CD4-positive, alpha-beta memory T cell (primary cell): ENCODE measurements at regions not wholly inside any gene's neighbourhood (a gene's known extent, or its start where the extent isn't known, plus 50 kb on each side); places are given as distances from the start of the nearest gene placed in this dataset.
A peak's percentile ranks its signal among the peaks of the same experiment; 100 is the strongest.

Experiments used
- CTCF ChIA-PET: fragments of 350-600 bp; sonication (Branson Sonifier 250); formaldehyde crosslinking; loops from one replicate; lab custom pipeline; 2021; ENCODE audit warnings: inconsistent platforms; ENCODE audit not compliant: partially characterized antibody; lab: Charles Lee
- POLR2A ChIA-PET: fragments of 350-600 bp; sonication (Branson Sonifier 250); formaldehyde crosslinking; loops from one replicate; lab custom pipeline; 2021; ENCODE audit not compliant: partially characterized antibody; lab: Charles Lee
- DNase-seq, 5 donors: peaks; one replicate each; pipeline versions ENCODE4 v3.0.0 to v3.0.0-alpha.2; 2020 to 2022; ENCODE audit warnings: mixed read lengths in 1 of 5
- H3K27ac ChIP-seq: one replicate; pipeline ENCODE4 v1.7.0; 2013; ENCODE audit warnings: low read depth, low read length
- H3K27me3 ChIP-seq: 2 replicates; pipeline ENCODE4 v1.7.0; 2013; ENCODE audit warnings: mild to moderate bottlenecking, low read length, moderate library complexity; ENCODE audit not compliant: insufficient read depth
- H3K36me3 ChIP-seq: 2 replicates; pipeline ENCODE4 v1.7.0; 2013; ENCODE audit warnings: mild to moderate bottlenecking, low read length, moderate library complexity; ENCODE audit not compliant: insufficient read depth
- H3K4me1 ChIP-seq: 2 replicates; pipeline ENCODE4 v1.7.0; 2013; ENCODE audit warnings: mild to moderate bottlenecking, low read length, moderate library complexity; ENCODE audit not compliant: insufficient read depth
- H3K4me3 ChIP-seq, 2 donors: one replicate each; pipeline ENCODE4 v1.7.0; 2013; ENCODE audit warnings: low read length in 2 of 2, mild to moderate bottlenecking in 1 of 2
- H3K9me3 ChIP-seq, 2 donors: one replicate each; pipeline ENCODE4 v1.7.0; 2013; ENCODE audit warnings: low read length in 2 of 2, control low read depth in 1 of 2; ENCODE audit not compliant: control insufficient read depth in 1 of 2
- H3K27ac Mint-ChIP-seq, 7 donors: one replicate each; pipeline ENCODE4 v1.8.0; 2020 to 2021; ENCODE audit warnings: mixed read lengths in 7 of 7, mild to moderate bottlenecking in 6 of 7, inconsistent platforms in 3 of 7, moderate library complexity in 3 of 7
- H3K27me3 Mint-ChIP-seq, 2 donors: one replicate each; pipeline ENCODE4 v1.8.0; 2020 to 2021; ENCODE audit warnings: mixed read lengths in 2 of 2
- H3K36me3 Mint-ChIP-seq, 2 donors: one replicate each; pipeline ENCODE4 v1.8.0; 2020 to 2021; ENCODE audit warnings: mixed read lengths in 2 of 2, inconsistent platforms in 1 of 2, mild to moderate bottlenecking in 1 of 2
- H3K4me1 Mint-ChIP-seq, 4 donors: one replicate each; pipeline ENCODE4 v1.8.0; 2020 to 2021; ENCODE audit warnings: mixed read lengths in 4 of 4, mild to moderate bottlenecking in 1 of 4
- H3K4me3 Mint-ChIP-seq, 8 donors: one replicate each; pipeline ENCODE4 v1.8.0; 2020 to 2021; ENCODE audit warnings: mixed read lengths in 8 of 8, mild to moderate bottlenecking in 7 of 8, moderate library complexity in 6 of 8, inconsistent platforms in 3 of 8
- H3K9me3 Mint-ChIP-seq, 8 donors: one replicate each; pipeline ENCODE4 v1.8.0; 2020 to 2021; ENCODE audit warnings: mixed read lengths in 8 of 8, mild to moderate bottlenecking in 5 of 8, inconsistent platforms in 3 of 8, moderate library complexity in 1 of 8
- intact Hi-C: fragments of 100-400 bp; cut with micrococcal nuclease; formaldehyde crosslinking; loops from one replicate; pipeline ENCODE4 v1.15.1; 2023

DNA sequence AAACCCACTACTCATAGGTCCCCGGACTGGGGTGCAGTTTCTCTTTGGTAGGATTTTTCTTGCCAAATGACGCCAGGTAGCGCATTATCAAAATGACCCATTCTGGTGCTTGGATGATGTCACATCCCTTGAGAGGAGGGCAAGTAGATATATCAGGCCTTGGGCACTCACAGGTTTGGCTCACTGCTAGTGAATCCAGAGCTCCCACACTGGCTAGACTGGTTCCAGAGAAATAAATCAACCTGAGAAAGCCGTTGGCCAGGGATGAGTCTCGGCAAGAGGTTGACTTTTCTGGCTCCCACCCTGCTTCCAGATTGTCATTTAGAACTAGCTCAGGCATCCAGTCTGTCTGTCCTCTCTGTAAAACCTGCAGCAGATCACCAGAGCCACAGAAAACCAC is 188.4 kb upstream of the MAF start:
- H3K9me3 Mint-ChIP-seq = peaks cover 0 to 2% (median 0%) of the 10 kb centered on the region in 8 donors
- H3K36me3 Mint-ChIP-seq = no peaks in the 10 kb centered on the region
- Histone ChIP-seq H3K27ac (no peak overlapping the region), H3K27me3 (no peaks in the 10 kb centered on the region), H3K4me3 (no peak overlapping the region), H3K4me1 (no peaks in the 10 kb centered on the region), H3K36me3 (no peaks in the 10 kb centered on the region), H3K9me3 (no peaks in the 10 kb centered on the region)
- H3K27ac Mint-ChIP-seq = no peak overlapping the region
- ChIA-PET POLR2A (no interaction called here), CTCF (no interaction called here)
- H3K4me3 Mint-ChIP-seq = no peak overlapping the region
- no peak for DNase-seq
- H3K27me3 Mint-ChIP-seq = peaks cover 2 to 3% of the 10 kb centered on the region in 2 donors
- no peaks in the 10 kb centered on the region for H3K4me1 Mint-ChIP-seq
- intact Hi-C loops = no loop called here

DNA sequence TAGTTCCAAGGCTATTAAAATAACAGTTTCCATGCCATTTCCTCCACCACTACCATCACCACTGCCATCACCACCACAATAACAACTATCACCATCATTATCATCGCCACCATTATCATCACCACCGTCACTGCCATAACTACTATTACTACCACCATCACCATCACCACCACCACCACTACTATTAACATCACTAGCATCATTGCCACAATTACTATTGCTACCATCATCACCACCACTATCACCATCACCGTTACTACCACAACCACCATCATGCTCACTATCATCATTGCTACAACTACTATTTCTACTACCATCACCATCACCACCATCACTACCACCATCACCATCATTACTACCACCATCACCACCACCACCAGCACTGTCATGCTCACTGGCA is 185.9 kb upstream of the MAF start:
- H3K4me1 ChIP-seq = no peaks in the 10 kb centered on the region
- no peaks in the 10 kb centered on the region for H3K27me3 ChIP-seq
- no peak overlapping the region for H3K27ac Mint-ChIP-seq
- H3K36me3 Mint-ChIP-seq = no peaks in the 10 kb centered on the region
- no peaks in the 10 kb centered on the region for H3K9me3 ChIP-seq
- H3K9me3 Mint-ChIP-seq = peaks cover 0 to 2% (median 0%) of the 10 kb centered on the region in 8 donors
- intact Hi-C loops = no loop called here
- CTCF ChIA-PET = no interaction called here
- no peak overlapping the region for H3K4me3 ChIP-seq
- POLR2A ChIA-PET = no interaction called here
- no peaks in the 10 kb centered on the region for H3K36me3 ChIP-seq
- peaks cover 0 to 3% of the 10 kb centered on the region in 2 donors for H3K27me3 Mint-ChIP-seq
- H3K27ac ChIP-seq = no peak overlapping the region
- no peak for DNase-seq
- H3K4me1 Mint-ChIP-seq = no peaks in the 10 kb centered on the region
- no peak overlapping the region for H3K4me3 Mint-ChIP-seq

DNA sequence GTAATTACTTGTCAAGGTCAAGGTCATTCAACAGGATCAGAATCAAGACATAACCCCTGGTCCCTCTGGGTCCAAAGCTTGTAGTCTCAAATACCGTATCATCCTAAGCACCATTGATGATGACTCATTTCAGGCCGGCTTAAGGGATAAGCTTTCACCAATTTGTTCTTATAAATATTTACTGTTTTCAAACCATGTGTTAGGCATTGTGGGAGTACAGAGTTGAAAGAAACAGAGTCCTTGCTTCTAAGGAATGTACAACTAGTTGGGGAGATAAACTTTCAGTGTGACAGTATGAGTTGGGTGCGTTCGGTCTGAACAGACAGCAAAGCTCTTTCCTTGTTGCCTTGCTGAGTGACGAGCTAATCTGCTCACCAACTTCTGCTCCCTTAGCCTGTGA is 183.5 kb upstream of the MAF start:
- POLR2A ChIA-PET = no interaction called here
- Histone ChIP-seq H3K4me1 (no peaks in the 10 kb centered on the region), H3K9me3 (no peaks in the 10 kb centered on the region), H3K4me3 (no peak overlapping the region), H3K27me3 (no peaks in the 10 kb centered on the region), H3K27ac (no peak overlapping the region), H3K36me3 (no peaks in the 10 kb centered on the region)
- Mint-ChIP-seq H3K9me3 (peaks cover 0 to 4% (median 0%) of the 10 kb centered on the region in 8 donors), H3K4me3 (no peak overlapping the region), H3K36me3 (no peaks in the 10 kb centered on the region), H3K4me1 (no peaks in the 10 kb centered on the region), H3K27me3 (peaks cover 0 to 2% of the 10 kb centered on the region in 2 donors), H3K27ac (no peak overlapping the region)
- DNase-seq = no peak
- CTCF ChIA-PET = no interaction called here
- intact Hi-C loops = no loop called here

DNA sequence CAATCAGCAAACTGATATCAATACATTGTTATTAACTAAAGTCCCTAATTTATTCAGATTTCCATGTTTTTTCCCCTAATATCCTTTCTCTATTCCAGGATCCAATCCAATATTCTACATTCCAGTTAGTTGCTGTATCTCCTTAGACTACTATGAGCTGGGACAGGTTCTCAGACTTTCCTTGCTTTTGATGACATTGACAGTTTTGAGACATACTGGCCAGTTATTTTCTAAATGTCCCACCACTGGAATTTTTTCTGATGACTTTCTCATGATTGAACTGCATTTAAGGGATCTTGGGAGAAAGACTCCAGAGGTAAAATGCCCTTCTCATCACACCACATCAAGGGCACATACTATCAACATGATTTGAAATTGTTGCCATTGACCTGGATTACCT is 177.1 kb upstream of the MAF start:
- DNase-seq = no peak
- Mint-ChIP-seq H3K27ac (no peak overlapping the region), H3K27me3 (peaks cover 2 to 4% of the 10 kb centered on the region in 2 donors), H3K4me1 (no peaks in the 10 kb centered on the region), H3K36me3 (no peaks in the 10 kb centered on the region), H3K9me3 (peaks cover 0 to 4% (median 0%) of the 10 kb centered on the region in 8 donors), H3K4me3 (no peak overlapping the region)
- H3K4me1 ChIP-seq = no peaks in the 10 kb centered on the region
- ChIA-PET POLR2A (no interaction called here), CTCF (no interaction called here)
- no peaks in the 10 kb centered on the region for H3K27me3 ChIP-seq
- no peak overlapping the region for H3K4me3 ChIP-seq
- H3K36me3 ChIP-seq = no peaks in the 10 kb centered on the region
- H3K9me3 ChIP-seq = no peaks in the 10 kb centered on the region
- intact Hi-C loops = no loop called here
- H3K27ac ChIP-seq = no peak overlapping the region

DNA sequence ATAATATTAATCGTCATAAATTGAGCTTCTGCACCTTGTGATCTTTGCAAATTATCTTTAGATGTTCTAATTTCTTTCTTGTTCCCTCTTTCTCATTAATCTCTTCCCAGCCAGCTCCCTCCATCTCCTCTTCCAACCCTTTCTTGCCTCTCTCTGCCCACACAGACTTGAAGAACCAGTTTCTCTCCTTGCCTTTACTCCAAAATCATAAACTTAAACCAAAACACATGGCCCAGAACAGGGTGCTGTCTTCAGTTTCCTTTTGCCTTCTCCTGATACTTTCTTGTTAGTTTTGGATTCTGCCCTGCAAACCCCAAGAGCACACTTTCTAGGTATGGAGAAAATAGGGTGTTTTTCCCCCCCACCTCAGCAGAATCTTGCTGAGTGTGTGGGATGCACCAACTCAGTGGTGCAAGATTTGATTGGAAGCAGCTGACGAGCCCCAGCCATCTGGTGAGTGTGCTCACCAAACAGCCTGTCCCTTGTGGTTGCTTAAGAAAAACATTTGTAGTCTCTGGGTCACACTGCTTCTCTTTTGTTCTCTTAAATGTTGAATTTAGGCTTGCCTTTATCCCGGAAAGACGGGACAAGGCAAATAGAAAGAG is 175.8 kb upstream of the MAF start:
- Histone ChIP-seq H3K4me1 (no peaks in the 10 kb centered on the region), H3K36me3 (no peaks in the 10 kb centered on the region), H3K27me3 (no peaks in the 10 kb centered on the region), H3K4me3 (no peak overlapping the region), H3K9me3 (no peaks in the 10 kb centered on the region), H3K27ac (no peak overlapping the region)
- intact Hi-C loops = no loop called here
- no peak for DNase-seq
- POLR2A ChIA-PET = no interaction called here
- H3K27ac Mint-ChIP-seq = no peak overlapping the region
- H3K4me3 Mint-ChIP-seq = no peak overlapping the region
- peaks cover 2 to 4% of the 10 kb centered on the region in 2 donors for H3K27me3 Mint-ChIP-seq
- CTCF ChIA-PET = no interaction called here
- no peaks in the 10 kb centered on the region for H3K4me1 Mint-ChIP-seq
- H3K9me3 Mint-ChIP-seq = peaks cover 0 to 4% (median 0%) of the 10 kb centered on the region in 8 donors
- H3K36me3 Mint-ChIP-seq = no peaks in the 10 kb centered on the region

DNA sequence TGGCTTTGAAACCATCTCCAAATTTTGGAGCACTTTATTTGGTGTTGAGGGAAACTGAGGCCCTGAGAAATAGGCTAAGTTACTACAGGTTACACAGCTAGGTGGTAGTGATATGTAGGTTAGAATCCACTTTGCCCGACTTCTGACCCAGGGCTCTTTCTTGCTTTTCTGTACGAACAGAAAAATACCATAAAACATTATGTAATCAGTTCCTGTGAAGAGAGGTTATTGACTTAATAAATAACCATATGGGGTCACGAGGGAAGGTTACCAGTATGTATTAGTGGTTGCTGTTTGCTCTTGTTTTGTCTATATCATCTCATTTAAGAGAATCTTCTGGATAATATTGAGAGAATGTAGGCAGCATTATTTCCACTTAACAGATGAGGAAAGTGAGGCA is 172.2 kb upstream of the MAF start:
- Mint-ChIP-seq H3K27ac (no peak overlapping the region), H3K4me3 (no peak overlapping the region), H3K9me3 (no peaks in the 10 kb centered on the region), H3K36me3 (peaks cover 0 to 2% of the 10 kb centered on the region in 2 donors), H3K27me3 (peaks cover 0 to 2% of the 10 kb centered on the region in 2 donors), H3K4me1 (peaks cover 14 to 32% (median 18%) of the 10 kb centered on the region in 4 donors)
- Histone ChIP-seq H3K27ac (no peak overlapping the region), H3K36me3 (no peaks in the 10 kb centered on the region), H3K4me3 (no peak overlapping the region), H3K4me1 (peaks cover 17% of the 10 kb centered on the region), H3K27me3 (no peaks in the 10 kb centered on the region), H3K9me3 (no peaks in the 10 kb centered on the region)
- ChIA-PET CTCF (no interaction called here), POLR2A (no interaction called here)
- no peak for DNase-seq
- intact Hi-C loops = loop anchor here (5.0 kb wide), 2 partner anchors 170 to 1035 kb away; partner anchors contain the start of gene MAF

DNA sequence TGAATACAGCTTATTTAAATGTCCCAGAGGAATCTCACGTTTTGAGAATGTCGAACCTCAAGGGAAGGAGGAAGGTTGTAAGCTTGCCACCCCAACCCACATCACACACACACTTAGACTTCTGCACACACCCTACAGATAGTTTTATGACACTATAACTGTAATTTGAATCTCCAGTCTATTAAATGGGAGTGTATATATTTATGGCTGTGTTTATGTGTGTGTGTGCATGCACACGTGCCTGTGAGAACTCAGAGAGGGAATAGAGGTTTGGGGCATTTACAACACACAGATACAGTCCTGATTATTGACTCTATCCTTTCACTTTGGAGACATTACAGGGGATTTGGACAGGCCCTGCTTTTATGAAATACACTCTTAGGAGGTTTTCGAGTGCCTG is 171.5 kb upstream of the MAF start:
- Histone ChIP-seq H3K27me3 (no peaks in the 10 kb centered on the region), H3K36me3 (no peaks in the 10 kb centered on the region), H3K9me3 (no peaks in the 10 kb centered on the region), H3K4me1 (peaks cover 18% of the 10 kb centered on the region), H3K27ac (no peak overlapping the region), H3K4me3 (no peak overlapping the region)
- no peak for DNase-seq
- Mint-ChIP-seq H3K4me3 (peak overlapping the region in 2 of 8 donors; percentile 44 to 55), H3K4me1 (peaks cover 14 to 33% (median 19%) of the 10 kb centered on the region in 4 donors), H3K27me3 (peaks cover 0 to 2% of the 10 kb centered on the region in 2 donors), H3K27ac (peak overlapping the region in 1 of 7 donors; percentile 44), H3K9me3 (no peaks in the 10 kb centered on the region), H3K36me3 (peaks cover 0 to 2% of the 10 kb centered on the region in 2 donors)
- POLR2A ChIA-PET = no interaction called here
- CTCF ChIA-PET = no interaction called here
- intact Hi-C loops = loop anchor here (5.0 kb wide), 2 partner anchors 170 to 1035 kb away; partner anchors contain the start of gene MAF
